Gastrocnemius medialis (tissue), 4 donors: ENCODE measurements at regions not wholly inside any gene's neighbourhood (a gene's known extent, or its start where the extent isn't known, plus 50 kb on each side); places are given as distances from the start of the nearest gene placed in this dataset.

ENCODE experiments used
- POLR2A ChIP-seq, 2 donors: fragments of 450-650 bp; IDR thresholded peaks; one replicate each; pipeline ENCODE4 v1.6.1; 2017; ENCODE audit warnings: antibody characterized with exemption in 2 of 2, mild to moderate bottlenecking in 2 of 2, moderate library complexity in 2 of 2
- TF ChIP-seq, protein P1 (sequence below), 5 experiments: fragments of 450-650 bp in 3 of 5; fragments of 200-600 bp in 2 of 5; sonication (generic) in 2 of 5; IDR thresholded peaks in 4 of 5; conservative IDR thresholded peaks in 1 of 5; 1 replicate in 4 of 5; 2 replicates in 1 of 5; pipeline ENCODE4 v1.5.1; 2016 to 2019; ENCODE audit warnings: antibody characterized with exemption in 5 of 5, mild to moderate bottlenecking in 3 of 5, moderate library complexity in 3 of 5

DNA sequence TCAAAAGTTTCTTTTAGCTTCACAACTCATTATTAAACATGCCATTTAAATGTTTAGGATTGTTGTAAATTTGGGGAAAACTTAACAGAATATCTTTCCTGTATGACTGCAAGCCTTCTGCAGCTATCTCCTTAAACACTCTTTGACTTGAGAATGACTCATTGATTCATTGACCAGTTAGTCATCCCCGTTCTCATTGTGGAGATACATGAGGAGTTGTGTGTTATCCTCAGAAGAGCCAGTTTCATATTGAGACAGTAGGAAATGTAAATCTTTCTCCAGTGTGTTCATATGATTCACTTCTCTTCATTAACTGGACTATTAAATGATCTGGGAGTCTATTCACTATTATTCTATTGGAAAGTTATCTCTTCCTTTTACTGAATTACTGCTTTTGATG, 83.0 kb downstream of the CRYGS start:
- TF ChIP-seq, protein P1, sequence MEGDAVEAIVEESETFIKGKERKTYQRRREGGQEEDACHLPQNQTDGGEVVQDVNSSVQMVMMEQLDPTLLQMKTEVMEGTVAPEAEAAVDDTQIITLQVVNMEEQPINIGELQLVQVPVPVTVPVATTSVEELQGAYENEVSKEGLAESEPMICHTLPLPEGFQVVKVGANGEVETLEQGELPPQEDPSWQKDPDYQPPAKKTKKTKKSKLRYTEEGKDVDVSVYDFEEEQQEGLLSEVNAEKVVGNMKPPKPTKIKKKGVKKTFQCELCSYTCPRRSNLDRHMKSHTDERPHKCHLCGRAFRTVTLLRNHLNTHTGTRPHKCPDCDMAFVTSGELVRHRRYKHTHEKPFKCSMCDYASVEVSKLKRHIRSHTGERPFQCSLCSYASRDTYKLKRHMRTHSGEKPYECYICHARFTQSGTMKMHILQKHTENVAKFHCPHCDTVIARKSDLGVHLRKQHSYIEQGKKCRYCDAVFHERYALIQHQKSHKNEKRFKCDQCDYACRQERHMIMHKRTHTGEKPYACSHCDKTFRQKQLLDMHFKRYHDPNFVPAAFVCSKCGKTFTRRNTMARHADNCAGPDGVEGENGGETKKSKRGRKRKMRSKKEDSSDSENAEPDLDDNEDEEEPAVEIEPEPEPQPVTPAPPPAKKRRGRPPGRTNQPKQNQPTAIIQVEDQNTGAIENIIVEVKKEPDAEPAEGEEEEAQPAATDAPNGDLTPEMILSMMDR (IDR thresholded peaks at IDR 0.05 in 4 of 5, conservative IDR thresholded peaks at IDR 0.05 in 1 of 5), result no peak
- TF ChIP-seq POLR2A (IDR thresholded peaks at IDR 0.05), result no peak
